Liver (tissue), 7 donors: ENCODE measurements at regions not wholly inside any gene's neighbourhood (a gene's known extent, or its start where the extent isn't known, plus 50 kb on each side); places are given as distances from the start of the nearest gene placed in this dataset.

Source experiments
- DNase-seq: peaks from one replicate; pipeline ENCODE4 v3.0.0-alpha.2; 2017; ENCODE audit warnings: low spot score
- H3K27ac ChIP-seq, 2 donors: one replicate each; pipeline ENCODE4 v1.7.0; 2013; ENCODE audit warnings: inconsistent platforms in 2 of 2, low read length in 2 of 2, control low read depth in 1 of 2, low read depth in 1 of 2, mild to moderate bottlenecking in 1 of 2
- H3K27me3 ChIP-seq, 4 donors: one replicate each; pipeline versions ENCODE4 v1.6.1 to v1.7.0; 2013; ENCODE audit warnings: low read length in 3 of 4, inconsistent platforms in 1 of 4, mild to moderate bottlenecking in 1 of 4, moderate library complexity in 1 of 4; ENCODE audit not compliant: control insufficient read depth in 4 of 4, insufficient read depth in 4 of 4
- H3K36me3 ChIP-seq, 4 donors: one replicate each; pipeline versions ENCODE4 v1.6.1 to v1.7.0; 2013; ENCODE audit warnings: low read length in 3 of 4, mild to moderate bottlenecking in 3 of 4, low read depth in 1 of 4, moderate library complexity in 1 of 4; ENCODE audit not compliant: control insufficient read depth in 4 of 4, insufficient read depth in 3 of 4
- H3K4me1 ChIP-seq, 4 donors: one replicate each; pipeline versions ENCODE4 v1.6.1 to v1.7.0; 2013; ENCODE audit warnings: low read length in 3 of 4, mild to moderate bottlenecking in 3 of 4, moderate library complexity in 1 of 4; ENCODE audit not compliant: control insufficient read depth in 4 of 4, insufficient read depth in 4 of 4
- H3K4me3 ChIP-seq, 3 donors: one replicate each; pipeline versions ENCODE4 v1.6.1 to v1.7.0; 2013; ENCODE audit warnings: low read length in 3 of 3, control low read depth in 1 of 3, low read depth in 1 of 3, mild to moderate bottlenecking in 1 of 3
- H3K9ac ChIP-seq, 2 donors: one replicate each; pipeline ENCODE4 v1.7.0; 2013; ENCODE audit warnings: low read length in 2 of 2, mild to moderate bottlenecking in 2 of 2, moderate library complexity in 2 of 2, control low read depth in 1 of 2, low read depth in 1 of 2
- H3K9me3 ChIP-seq, 4 donors: one replicate each; pipeline versions ENCODE4 v1.6.1 to v1.7.0; 2013; ENCODE audit warnings: low read length in 3 of 4; ENCODE audit not compliant: control insufficient read depth in 4 of 4
- FOXA1 ChIP-seq: IDR thresholded peaks from 2 replicates; pipeline ENCODE4 v1.6.1; 2016; ENCODE audit warnings: antibody characterized with exemption
- FOXA2 ChIP-seq: IDR thresholded peaks from 2 replicates; pipeline ENCODE4 v1.6.1; 2016; ENCODE audit warnings: antibody characterized with exemption
- HNF4A ChIP-seq, 2 donors: conservative IDR thresholded peaks; 2 replicates each; pipeline ENCODE4 v1.6.1; 2016; ENCODE audit warnings: antibody characterized with exemption in 2 of 2, mild to moderate bottlenecking in 2 of 2
- HNF4G ChIP-seq: IDR thresholded peaks from 2 replicates; pipeline ENCODE4 v1.6.1; 2016; ENCODE audit warnings: antibody characterized with exemption
- RXRA ChIP-seq, 2 donors: IDR thresholded peaks; 2 replicates each; pipeline ENCODE4 v1.6.1; 2017 to 2018; ENCODE audit warnings: antibody characterized with exemption in 2 of 2, mild to moderate bottlenecking in 1 of 2
- SP1 ChIP-seq: IDR thresholded peaks from 2 replicates; pipeline ENCODE4 v1.6.1; 2018; ENCODE audit warnings: antibody characterized with exemption, mild to moderate bottlenecking
- TAF1 ChIP-seq: conservative IDR thresholded peaks from 2 replicates; pipeline ENCODE4 v1.6.1; 2016; ENCODE audit warnings: antibody characterized with exemption, mild to moderate bottlenecking
- YY1 ChIP-seq: IDR thresholded peaks from 2 replicates; pipeline ENCODE4 v1.6.1; 2016; ENCODE audit warnings: antibody characterized with exemption, mild to moderate bottlenecking
- WGBS: extraction: QIAGEN DNeasy Blood & Tissue Kit; methylation state at CpG from one replicate; pipeline ENCODE4 v1.1.7; 2013; 5-methylcytosine and 5-hydroxymethylcytosine counted together
- TF ChIP-seq, protein P1 (sequence below): IDR thresholded peaks from 2 replicates; pipeline ENCODE4 v1.6.1; 2016; ENCODE audit warnings: antibody characterized with exemption
- TF ChIP-seq, protein P2 (sequence below): IDR thresholded peaks from 2 replicates; pipeline ENCODE4 v1.6.1; 2016; ENCODE audit warnings: antibody characterized with exemption
- TF ChIP-seq, protein P3 (sequence below): IDR thresholded peaks from 2 replicates; pipeline ENCODE4 v1.6.1; 2016; ENCODE audit warnings: antibody characterized with exemption, mild to moderate bottlenecking
- donor health status: healthy.
- donor health status: healthy.
- donor health status: healthy.
- donor health status: healthy.

DNA sequence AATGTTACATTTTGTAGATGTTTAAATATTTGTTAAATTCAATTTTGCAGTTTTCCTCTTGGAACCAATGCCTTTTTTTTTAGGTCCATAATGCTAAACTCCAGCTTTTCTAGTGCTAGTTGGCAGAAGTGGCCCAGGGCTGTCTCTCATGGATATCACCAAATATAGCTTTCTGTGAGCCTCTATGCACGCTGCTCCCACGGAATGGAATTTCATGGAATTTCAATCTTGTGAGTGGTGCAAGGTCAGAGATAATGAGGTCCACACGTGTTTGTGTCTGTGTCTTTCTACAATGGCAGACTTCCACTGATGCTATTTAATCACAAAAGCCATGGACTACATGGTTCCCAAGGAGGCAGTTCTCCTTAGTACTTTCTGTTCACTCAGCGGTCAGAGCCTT lies 191.5 kb upstream of the PARD3B start:
- Histone ChIP-seq H3K9ac (no peak overlapping the region), H3K27ac (no peak overlapping the region), H3K27me3 (no peaks in the 10 kb centered on the region), H3K36me3 (no peaks in the 10 kb centered on the region), H3K9me3 (no peaks in the 10 kb centered on the region), H3K4me3 (no peak overlapping the region), H3K4me1 (no peaks in the 10 kb centered on the region)
- WGBS: 79% methylated on average over 4 of the region's 4 CpGs
- DNase-seq: no peak
- TF ChIP-seq RXRA (IDR thresholded peaks at IDR 0.05) (peak in 1 of 2 donors; percentile 4), HNF4A (conservative IDR thresholded peaks at IDR 0.05) (no peak)

DNA sequence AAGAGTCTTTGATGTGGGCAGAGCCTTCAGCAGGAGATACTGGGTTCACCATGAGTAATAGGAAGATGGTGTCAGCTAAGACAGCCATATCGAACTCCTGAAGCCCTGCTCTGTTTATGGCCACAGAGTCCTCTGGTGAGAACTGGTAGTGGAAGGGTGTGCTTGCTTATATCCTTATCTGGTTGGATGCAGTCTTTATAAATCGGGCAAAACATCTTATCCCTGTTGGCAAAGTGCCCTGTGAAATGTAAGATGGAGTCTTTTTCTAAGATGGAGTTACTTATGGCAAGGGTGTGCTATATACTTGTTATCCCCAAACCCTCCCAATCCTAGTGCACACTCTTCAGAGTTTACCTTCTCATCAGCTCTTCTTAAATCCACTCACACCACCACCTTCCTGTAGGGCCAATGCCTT lies 190.8 kb upstream of the PARD3B start:
- TF ChIP-seq, protein P1, sequence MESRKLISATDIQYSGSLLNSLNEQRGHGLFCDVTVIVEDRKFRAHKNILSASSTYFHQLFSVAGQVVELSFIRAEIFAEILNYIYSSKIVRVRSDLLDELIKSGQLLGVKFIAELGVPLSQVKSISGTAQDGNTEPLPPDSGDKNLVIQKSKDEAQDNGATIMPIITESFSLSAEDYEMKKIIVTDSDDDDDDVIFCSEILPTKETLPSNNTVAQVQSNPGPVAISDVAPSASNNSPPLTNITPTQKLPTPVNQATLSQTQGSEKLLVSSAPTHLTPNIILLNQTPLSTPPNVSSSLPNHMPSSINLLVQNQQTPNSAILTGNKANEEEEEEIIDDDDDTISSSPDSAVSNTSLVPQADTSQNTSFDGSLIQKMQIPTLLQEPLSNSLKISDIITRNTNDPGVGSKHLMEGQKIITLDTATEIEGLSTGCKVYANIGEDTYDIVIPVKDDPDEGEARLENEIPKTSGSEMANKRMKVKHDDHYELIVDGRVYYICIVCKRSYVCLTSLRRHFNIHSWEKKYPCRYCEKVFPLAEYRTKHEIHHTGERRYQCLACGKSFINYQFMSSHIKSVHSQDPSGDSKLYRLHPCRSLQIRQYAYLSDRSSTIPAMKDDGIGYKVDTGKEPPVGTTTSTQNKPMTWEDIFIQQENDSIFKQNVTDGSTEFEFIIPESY: no peak
- TF ChIP-seq, protein P2, sequence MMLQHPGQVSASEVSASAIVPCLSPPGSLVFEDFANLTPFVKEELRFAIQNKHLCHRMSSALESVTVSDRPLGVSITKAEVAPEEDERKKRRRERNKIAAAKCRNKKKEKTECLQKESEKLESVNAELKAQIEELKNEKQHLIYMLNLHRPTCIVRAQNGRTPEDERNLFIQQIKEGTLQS: no peak
- TF ChIP-seq RXRA (IDR thresholded peaks at IDR 0.05) (no peak), FOXA1 (no peak)
- H3K4me1 ChIP-seq: no peaks in the 10 kb centered on the region
- H3K9ac ChIP-seq: no peak overlapping the region
- DNase-seq: no peak
- no peak overlapping the region for H3K4me3 ChIP-seq
- no peaks in the 10 kb centered on the region for H3K27me3 ChIP-seq
- H3K9me3 ChIP-seq: no peaks in the 10 kb centered on the region
- no peak overlapping the region for H3K27ac ChIP-seq
- WGBS: 80% methylated on average over 2 of the region's 2 CpGs
- H3K36me3 ChIP-seq: no peaks in the 10 kb centered on the region

DNA sequence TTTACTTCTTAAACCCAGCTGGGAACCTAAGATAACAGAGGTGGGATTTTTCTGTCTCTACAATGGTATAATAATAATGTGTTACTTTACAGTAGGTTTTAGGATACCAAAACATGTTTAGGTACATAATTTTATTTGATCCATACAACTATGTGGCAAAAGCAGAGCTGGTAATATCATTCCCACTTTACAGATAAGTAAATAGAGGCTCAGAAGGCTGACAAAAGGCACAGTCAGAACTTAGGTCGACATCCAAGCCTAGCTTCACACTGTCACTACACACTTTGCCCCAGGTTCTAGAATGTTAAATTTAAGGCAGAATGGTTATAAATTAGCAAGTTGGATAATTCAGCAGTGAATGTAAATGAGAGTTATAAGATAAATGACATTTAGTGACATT lies 189.6 kb upstream of the PARD3B start:
- Histone ChIP-seq H3K4me1 (no peaks in the 10 kb centered on the region), H3K27me3 (no peaks in the 10 kb centered on the region), H3K36me3 (no peaks in the 10 kb centered on the region), H3K9me3 (no peaks in the 10 kb centered on the region), H3K4me3 (no peak overlapping the region), H3K27ac (no peak overlapping the region), H3K9ac (no peak overlapping the region)
- no peak for DNase-seq
- no peak for TF ChIP-seq FOXA1
- 67% methylated on average over 1 of the region's 1 CpG for WGBS

DNA sequence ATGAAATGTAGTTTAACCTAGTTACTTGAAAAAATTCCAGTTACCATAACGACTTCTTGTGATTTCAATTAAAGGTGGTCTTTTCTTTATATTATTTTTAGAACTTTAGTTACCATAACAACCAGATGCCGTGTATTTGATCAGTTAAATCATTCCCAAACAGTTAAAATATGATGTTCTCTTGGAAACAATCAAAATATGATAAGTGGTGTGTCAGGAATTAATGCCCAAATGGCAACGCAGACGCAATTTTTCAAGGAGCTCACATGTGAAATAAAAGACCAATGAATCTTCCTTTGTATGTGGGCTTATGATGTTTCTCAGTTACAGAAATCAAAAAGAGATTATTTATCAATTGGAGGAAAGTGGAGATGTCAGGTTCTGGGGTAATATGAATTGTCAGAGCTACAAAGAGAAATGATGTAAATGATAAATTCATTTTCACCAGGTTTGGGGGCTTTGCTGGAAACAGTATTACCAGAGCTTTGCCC lies 189.1 kb upstream of the PARD3B start:
- Histone ChIP-seq H3K27me3 (no peaks in the 10 kb centered on the region), H3K9ac (no peak overlapping the region), H3K36me3 (no peaks in the 10 kb centered on the region), H3K27ac (no peak overlapping the region), H3K9me3 (no peaks in the 10 kb centered on the region), H3K4me1 (no peaks in the 10 kb centered on the region), H3K4me3 (no peak overlapping the region)
- DNase-seq: no peak
- TF ChIP-seq TAF1: no peak
- WGBS: 78% methylated on average over 4 of the region's 4 CpGs

DNA sequence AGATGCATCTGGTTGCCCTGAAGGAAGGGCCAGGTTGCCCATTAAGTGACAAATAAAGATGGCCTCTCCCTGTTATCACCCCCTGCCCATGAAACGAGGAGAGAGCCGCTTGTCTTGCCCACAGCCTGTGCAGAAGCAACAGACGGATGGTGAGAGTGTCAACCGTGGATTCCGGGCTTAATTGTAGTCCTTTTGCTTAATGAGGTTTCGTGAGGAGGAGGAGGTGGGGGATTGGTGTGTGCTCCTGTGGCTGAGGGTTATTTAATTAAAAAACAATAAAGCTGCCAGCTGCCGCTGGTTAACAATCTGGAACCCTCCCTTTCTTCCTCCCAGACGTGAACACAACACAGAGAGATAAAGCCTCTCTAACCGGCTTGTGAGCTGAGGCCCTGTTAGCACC lies 188.0 kb upstream of the PARD3B start:
- Histone ChIP-seq H3K27ac (no peak overlapping the region), H3K4me3 (no peak overlapping the region), H3K9ac (no peak overlapping the region), H3K4me1 (no peaks in the 10 kb centered on the region), H3K27me3 (no peaks in the 10 kb centered on the region), H3K9me3 (no peaks in the 10 kb centered on the region), H3K36me3 (no peaks in the 10 kb centered on the region)
- no peak for DNase-seq
- WGBS: 96% methylated on average over 9 of the region's 9 CpGs
- TF ChIP-seq RXRA (IDR thresholded peaks at IDR 0.05) (no peak), HNF4A (conservative IDR thresholded peaks at IDR 0.05) (no peak), SP1 (no peak), TAF1 (no peak), FOXA2 (no peak), YY1 (no peak), HNF4G (no peak)
- TF ChIP-seq, protein P2: no peak
- TF ChIP-seq, protein P3, sequence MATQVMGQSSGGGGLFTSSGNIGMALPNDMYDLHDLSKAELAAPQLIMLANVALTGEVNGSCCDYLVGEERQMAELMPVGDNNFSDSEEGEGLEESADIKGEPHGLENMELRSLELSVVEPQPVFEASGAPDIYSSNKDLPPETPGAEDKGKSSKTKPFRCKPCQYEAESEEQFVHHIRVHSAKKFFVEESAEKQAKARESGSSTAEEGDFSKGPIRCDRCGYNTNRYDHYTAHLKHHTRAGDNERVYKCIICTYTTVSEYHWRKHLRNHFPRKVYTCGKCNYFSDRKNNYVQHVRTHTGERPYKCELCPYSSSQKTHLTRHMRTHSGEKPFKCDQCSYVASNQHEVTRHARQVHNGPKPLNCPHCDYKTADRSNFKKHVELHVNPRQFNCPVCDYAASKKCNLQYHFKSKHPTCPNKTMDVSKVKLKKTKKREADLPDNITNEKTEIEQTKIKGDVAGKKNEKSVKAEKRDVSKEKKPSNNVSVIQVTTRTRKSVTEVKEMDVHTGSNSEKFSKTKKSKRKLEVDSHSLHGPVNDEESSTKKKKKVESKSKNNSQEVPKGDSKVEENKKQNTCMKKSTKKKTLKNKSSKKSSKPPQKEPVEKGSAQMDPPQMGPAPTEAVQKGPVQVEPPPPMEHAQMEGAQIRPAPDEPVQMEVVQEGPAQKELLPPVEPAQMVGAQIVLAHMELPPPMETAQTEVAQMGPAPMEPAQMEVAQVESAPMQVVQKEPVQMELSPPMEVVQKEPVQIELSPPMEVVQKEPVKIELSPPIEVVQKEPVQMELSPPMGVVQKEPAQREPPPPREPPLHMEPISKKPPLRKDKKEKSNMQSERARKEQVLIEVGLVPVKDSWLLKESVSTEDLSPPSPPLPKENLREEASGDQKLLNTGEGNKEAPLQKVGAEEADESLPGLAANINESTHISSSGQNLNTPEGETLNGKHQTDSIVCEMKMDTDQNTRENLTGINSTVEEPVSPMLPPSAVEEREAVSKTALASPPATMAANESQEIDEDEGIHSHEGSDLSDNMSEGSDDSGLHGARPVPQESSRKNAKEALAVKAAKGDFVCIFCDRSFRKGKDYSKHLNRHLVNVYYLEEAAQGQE: no peak
- TF ChIP-seq, protein P1: no peak
